Kidney epithelial cell (primary cell): ENCODE measurements at regions not wholly inside any gene's neighbourhood (a gene's known extent, or its start where the extent isn't known, plus 50 kb on each side); places are given as distances from the start of the nearest gene placed in this dataset.

Experiments
- DNase-seq: peaks from one replicate; pipeline ENCODE4 v3.0.0-alpha.2; 2010; ENCODE audit warnings: low read depth
- H3K27me3 ChIP-seq: 2 replicates; pipeline ENCODE4 v1.6.0; 2011; ENCODE audit warnings: low read length; ENCODE audit not compliant: control insufficient read depth, insufficient read depth
- H3K36me3 ChIP-seq: 2 replicates; pipeline ENCODE4 v1.5.1; 2011; ENCODE audit warnings: low read length; ENCODE audit not compliant: control insufficient read depth, insufficient read depth
- H3K4me3 ChIP-seq: 2 replicates; pipeline ENCODE4 v1.5.1; 2011; ENCODE audit warnings: low read depth, mild to moderate bottlenecking, control low read depth, low read length
- TF ChIP-seq, protein P1 (sequence below): IDR thresholded peaks from 2 replicates; pipeline ENCODE4 v1.5.1; 2011; ENCODE audit warnings: mild to moderate bottlenecking, moderate library complexity, low read length, control low read depth, inconsistent platforms; ENCODE audit not compliant: insufficient read depth, poor library complexity, severe bottlenecking

DNA sequence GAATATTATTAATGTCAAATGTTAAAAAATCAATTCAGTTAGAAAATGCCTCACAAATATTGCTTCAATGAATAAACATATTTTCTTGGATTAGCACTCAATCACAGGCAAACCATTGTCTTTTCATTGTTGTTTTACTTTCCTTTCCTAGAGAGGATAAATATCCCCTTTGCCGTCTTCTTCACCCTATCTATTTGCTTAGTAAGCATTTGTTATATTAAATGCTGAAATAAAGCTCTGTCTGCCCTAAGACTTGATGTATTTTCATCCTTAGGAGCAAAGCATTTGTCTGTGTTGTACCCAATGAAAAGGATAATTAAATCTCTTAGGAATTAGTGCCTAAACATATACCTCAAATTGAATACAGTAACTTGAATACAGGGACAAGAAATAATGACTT is 1071.2 kb upstream of the GYPC start:
- Histone ChIP-seq H3K4me3 (no peak overlapping the region), H3K27me3 (no peaks in the 10 kb centered on the region), H3K36me3 (no peaks in the 10 kb centered on the region)
- TF ChIP-seq, protein P1, sequence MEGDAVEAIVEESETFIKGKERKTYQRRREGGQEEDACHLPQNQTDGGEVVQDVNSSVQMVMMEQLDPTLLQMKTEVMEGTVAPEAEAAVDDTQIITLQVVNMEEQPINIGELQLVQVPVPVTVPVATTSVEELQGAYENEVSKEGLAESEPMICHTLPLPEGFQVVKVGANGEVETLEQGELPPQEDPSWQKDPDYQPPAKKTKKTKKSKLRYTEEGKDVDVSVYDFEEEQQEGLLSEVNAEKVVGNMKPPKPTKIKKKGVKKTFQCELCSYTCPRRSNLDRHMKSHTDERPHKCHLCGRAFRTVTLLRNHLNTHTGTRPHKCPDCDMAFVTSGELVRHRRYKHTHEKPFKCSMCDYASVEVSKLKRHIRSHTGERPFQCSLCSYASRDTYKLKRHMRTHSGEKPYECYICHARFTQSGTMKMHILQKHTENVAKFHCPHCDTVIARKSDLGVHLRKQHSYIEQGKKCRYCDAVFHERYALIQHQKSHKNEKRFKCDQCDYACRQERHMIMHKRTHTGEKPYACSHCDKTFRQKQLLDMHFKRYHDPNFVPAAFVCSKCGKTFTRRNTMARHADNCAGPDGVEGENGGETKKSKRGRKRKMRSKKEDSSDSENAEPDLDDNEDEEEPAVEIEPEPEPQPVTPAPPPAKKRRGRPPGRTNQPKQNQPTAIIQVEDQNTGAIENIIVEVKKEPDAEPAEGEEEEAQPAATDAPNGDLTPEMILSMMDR: no peak
- no peak for DNase-seq

GRCh38 chr2:125588780-125589179 is 1067.2 kb upstream of the GYPC start:
- TF ChIP-seq, protein P1: no peak

GRCh38 chr2:125591954-125592353 is 1064.0 kb upstream of the GYPC start:
- Histone ChIP-seq H3K4me3 (no peak overlapping the region), H3K27me3 (no peaks in the 10 kb centered on the region), H3K36me3 (no peaks in the 10 kb centered on the region)
- DNase-seq: no peak
- TF ChIP-seq, protein P1: no peak

More at GRCh38 chr2:125588780-125589179, 1067.2 kb upstream of the GYPC start:
- Histone ChIP-seq H3K27me3 (no peaks in the 10 kb centered on the region), H3K36me3 (no peaks in the 10 kb centered on the region), H3K4me3 (no peak overlapping the region)
- no peak for DNase-seq

DNA sequence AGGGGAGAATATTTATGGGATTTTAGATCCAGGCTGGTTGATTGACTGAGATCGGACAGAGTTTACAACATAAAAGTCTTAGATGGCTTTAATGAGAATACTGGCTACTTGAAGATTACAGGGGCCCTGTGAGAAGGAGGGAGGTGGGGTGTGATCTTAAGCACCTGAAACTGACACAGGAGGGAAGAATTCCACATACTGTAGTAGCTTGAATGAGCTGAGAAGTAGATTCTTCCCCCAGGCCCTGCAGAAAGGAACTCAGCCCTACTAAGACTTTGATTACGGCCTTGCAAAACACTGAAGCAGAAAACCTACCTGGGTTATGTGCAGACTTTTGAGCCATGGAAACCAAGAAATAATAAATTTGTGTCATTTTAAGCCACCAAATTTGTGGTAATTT is 1062.9 kb upstream of the GYPC start:
- H3K4me3 ChIP-seq: no peak overlapping the region
- DNase-seq: no peak
- TF ChIP-seq, protein P1: no peak
- H3K36me3 ChIP-seq: no peaks in the 10 kb centered on the region
- no peaks in the 10 kb centered on the region for H3K27me3 ChIP-seq

DNA sequence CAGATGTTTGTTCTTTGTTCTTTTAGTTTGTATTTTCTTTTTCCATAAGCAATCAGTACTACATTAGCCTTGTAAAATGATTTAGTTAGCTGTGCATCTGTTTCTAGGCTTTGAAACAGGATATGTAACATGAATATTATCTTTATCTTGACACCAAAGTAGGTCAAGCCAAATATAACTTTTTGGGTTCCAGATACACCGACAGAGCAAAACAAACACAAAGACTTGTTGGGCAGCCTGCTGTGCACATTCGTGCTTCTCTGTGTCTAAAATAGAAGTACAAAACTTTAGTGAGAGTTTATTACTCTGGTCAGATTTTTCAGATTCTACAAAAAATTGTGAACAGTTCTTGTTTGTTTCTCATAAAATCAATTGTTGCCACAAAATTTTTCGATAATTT is 1059.3 kb upstream of the GYPC start:
- DNase-seq: no peak
- Histone ChIP-seq H3K4me3 (no peak overlapping the region), H3K27me3 (no peaks in the 10 kb centered on the region), H3K36me3 (no peaks in the 10 kb centered on the region)
- TF ChIP-seq, protein P1: no peak

- TF ChIP-seq, protein P1: no peak
- Histone ChIP-seq H3K36me3 (no peaks in the 10 kb centered on the region), H3K4me3 (no peak overlapping the region), H3K27me3 (no peaks in the 10 kb centered on the region)
- DNase-seq: no peak
Observed at GRCh38 chr2:125615438-125615837, 1040.5 kb upstream of the GYPC start.
